ENCODE measurements at regions not wholly inside any gene's neighbourhood (a gene's known extent, or its start where the extent isn't known, plus 50 kb on each side); places are given as distances from the start of the nearest gene placed in this dataset.

GRCh38 chr22:27068121-27068520 is 410.7 kb downstream of the MIAT start:
- intact Hi-C loops (cut with DNase I): no loop called here
- no peak for DNase-seq (ENCODE audit: low spot score)
- Histone ChIP-seq H3K4me3 (no peak overlapping the region), H3K36me3 (no peaks in the 10 kb centered on the region), H3K9me3 (no peaks in the 10 kb centered on the region), H3K27ac (no peak overlapping the region), H3K27me3 (replicated peaks; ENCODE audit: insufficient read depth) (peaks cover 5% of the 10 kb centered on the region), H3K4me1 (replicated peaks) (no peaks in the 10 kb centered on the region)
- no peak for TF ChIP-seq POLR2AphosphoS5 (IDR thresholded peaks at IDR 0.05)
- TF ChIP-seq, protein P1, sequence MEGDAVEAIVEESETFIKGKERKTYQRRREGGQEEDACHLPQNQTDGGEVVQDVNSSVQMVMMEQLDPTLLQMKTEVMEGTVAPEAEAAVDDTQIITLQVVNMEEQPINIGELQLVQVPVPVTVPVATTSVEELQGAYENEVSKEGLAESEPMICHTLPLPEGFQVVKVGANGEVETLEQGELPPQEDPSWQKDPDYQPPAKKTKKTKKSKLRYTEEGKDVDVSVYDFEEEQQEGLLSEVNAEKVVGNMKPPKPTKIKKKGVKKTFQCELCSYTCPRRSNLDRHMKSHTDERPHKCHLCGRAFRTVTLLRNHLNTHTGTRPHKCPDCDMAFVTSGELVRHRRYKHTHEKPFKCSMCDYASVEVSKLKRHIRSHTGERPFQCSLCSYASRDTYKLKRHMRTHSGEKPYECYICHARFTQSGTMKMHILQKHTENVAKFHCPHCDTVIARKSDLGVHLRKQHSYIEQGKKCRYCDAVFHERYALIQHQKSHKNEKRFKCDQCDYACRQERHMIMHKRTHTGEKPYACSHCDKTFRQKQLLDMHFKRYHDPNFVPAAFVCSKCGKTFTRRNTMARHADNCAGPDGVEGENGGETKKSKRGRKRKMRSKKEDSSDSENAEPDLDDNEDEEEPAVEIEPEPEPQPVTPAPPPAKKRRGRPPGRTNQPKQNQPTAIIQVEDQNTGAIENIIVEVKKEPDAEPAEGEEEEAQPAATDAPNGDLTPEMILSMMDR (IDR thresholded peaks at IDR 0.05): no peak
- no peak for TF ChIP-seq POLR2A (IDR thresholded peaks at IDR 0.05)

GRCh38 chr22:27070594-27070993 is 413.2 kb downstream of the MIAT start:
- no peak for DNase-seq (ENCODE audit: low spot score)
- Histone ChIP-seq H3K36me3 (no peaks in the 10 kb centered on the region), H3K4me1 (replicated peaks) (no peaks in the 10 kb centered on the region), H3K27ac (no peak overlapping the region), H3K9me3 (no peaks in the 10 kb centered on the region), H3K4me3 (no peak overlapping the region), H3K27me3 (replicated peaks; ENCODE audit: insufficient read depth) (peaks cover 8% of the 10 kb centered on the region)
- intact Hi-C loops (cut with DNase I): no loop called here
- WGBS: 25% methylated on average over 8 of the region's 8 CpGs
- TF ChIP-seq, protein P1 (IDR thresholded peaks at IDR 0.05): no peak
- no peak for TF ChIP-seq POLR2A (IDR thresholded peaks at IDR 0.05)
- TF ChIP-seq POLR2AphosphoS5 (IDR thresholded peaks at IDR 0.05): no peak

GRCh38 chr22:27073601-27074425 is 416.4 kb downstream of the MIAT start:
- Histone ChIP-seq H3K4me3 (no peak overlapping the region), H3K9me3 (no peaks in the 10 kb centered on the region), H3K27ac (no peak overlapping the region), H3K27me3 (replicated peaks; ENCODE audit: insufficient read depth) (peaks cover 10% of the 10 kb centered on the region), H3K4me1 (replicated peaks) (no peaks in the 10 kb centered on the region), H3K36me3 (no peaks in the 10 kb centered on the region)
- WGBS: 84% methylated on average over 12 of the region's 12 CpGs
- no peak for DNase-seq (ENCODE audit: low spot score)
- TF ChIP-seq POLR2A (IDR thresholded peaks at IDR 0.05): no peak
- TF ChIP-seq, protein P1 (IDR thresholded peaks at IDR 0.05): no peak
- no peak for TF ChIP-seq POLR2AphosphoS5 (IDR thresholded peaks at IDR 0.05)
- intact Hi-C loops (cut with DNase I): no loop called here

DNA sequence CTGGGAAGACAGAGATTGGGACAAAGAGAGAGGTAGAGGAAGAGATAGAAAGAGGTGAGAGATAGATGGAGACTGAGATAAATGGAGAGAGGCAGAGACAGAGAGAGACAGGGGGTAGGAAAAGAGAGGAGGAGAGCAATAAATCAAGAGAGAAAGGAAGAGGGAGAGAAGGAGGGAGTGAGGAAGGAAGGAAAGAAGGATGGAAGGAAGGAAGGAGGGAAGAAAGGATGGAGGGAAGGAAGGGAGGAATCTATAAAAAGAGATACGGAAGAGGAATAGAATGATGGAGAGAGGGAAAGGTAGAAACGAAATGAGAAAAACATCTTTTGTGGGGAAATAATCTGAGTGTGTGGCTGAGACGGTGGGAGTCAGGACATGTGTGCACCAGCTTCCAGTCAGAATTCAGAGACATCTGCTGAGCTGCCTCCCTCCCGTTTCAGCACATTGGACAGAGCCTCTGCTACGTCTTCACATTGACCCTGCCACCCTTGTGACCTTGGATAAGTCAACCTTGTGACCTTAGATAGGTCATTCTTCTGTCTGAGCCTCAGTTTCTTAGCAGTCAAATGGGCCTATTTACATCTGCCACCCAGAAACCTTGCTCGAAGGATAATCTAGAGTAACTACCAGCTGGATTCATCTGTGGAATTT is 417.8 kb downstream of the MIAT start:
- Histone ChIP-seq H3K27ac (no peak overlapping the region), H3K27me3 (replicated peaks; ENCODE audit: insufficient read depth) (peaks cover 8% of the 10 kb centered on the region), H3K36me3 (no peaks in the 10 kb centered on the region), H3K4me3 (no peak overlapping the region), H3K9me3 (no peaks in the 10 kb centered on the region), H3K4me1 (replicated peaks) (no peaks in the 10 kb centered on the region)
- 56% methylated on average over 6 of the region's 6 CpGs for WGBS
- intact Hi-C loops (cut with DNase I): no loop called here
- no peak for DNase-seq (ENCODE audit: low spot score)
- TF ChIP-seq POLR2A (IDR thresholded peaks at IDR 0.05): no peak
- TF ChIP-seq, protein P1 (IDR thresholded peaks at IDR 0.05): no peak
- TF ChIP-seq POLR2AphosphoS5 (IDR thresholded peaks at IDR 0.05): no peak

All from prostate gland (tissue), 2 donors.